HG03342 (cell line): ENCODE measurements at regions not wholly inside any gene's neighbourhood (a gene's known extent, or its start where the extent isn't known, plus 50 kb on each side); places are given as distances from the start of the nearest gene placed in this dataset.
"Not testable (repeated sequence)": the region's sequence is repeated elsewhere in the genome, so short reads cannot be mapped to it uniquely, and the experiment has no call there.

Experiments
- ATAC-seq: cut with Tn5 transposase; IDR thresholded peaks from one replicate; pipeline ENCODE4 v1.9.1; 2021; ENCODE audit warnings: mild to moderate bottlenecking, moderate library complexity; ENCODE audit not compliant: unreplicated experiment

DNA sequence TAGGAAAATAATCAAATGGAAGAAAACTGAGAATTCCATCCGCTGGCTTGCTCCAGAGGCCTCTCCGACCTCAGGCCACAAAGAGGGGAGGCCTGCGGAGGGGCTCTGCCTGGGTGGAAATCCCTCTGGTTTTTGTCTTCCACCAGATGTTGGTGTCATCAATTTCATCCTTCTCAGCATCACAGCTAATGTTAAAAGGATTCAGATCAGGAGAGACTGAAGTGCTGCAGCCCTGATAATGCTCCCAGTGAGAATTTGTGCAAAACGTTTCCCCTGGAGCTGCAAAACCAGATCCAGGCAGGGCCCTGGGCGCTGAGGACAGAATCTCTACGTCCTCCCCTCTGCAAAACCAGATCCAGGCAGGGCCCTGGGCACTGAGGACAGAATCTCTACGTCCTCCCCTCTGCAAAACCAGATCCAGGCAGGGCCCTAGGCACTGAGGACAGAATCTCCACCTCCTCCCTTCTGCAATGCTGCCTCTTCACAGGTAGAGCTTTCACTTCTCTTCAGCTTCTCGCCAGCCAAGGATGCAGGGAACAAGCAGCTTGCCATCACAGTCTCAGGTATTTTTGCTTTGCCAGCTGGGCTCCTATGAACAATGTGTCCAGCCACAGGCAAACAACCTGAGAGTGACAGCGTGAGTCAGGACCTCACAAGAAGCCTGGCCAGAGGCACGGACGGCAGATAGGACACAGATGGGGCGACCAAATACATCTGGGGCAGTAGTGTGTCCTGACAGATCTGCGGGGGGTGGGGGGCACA is 81.2 kb downstream of the TMEM18 start:
- no peak for ATAC-seq

DNA sequence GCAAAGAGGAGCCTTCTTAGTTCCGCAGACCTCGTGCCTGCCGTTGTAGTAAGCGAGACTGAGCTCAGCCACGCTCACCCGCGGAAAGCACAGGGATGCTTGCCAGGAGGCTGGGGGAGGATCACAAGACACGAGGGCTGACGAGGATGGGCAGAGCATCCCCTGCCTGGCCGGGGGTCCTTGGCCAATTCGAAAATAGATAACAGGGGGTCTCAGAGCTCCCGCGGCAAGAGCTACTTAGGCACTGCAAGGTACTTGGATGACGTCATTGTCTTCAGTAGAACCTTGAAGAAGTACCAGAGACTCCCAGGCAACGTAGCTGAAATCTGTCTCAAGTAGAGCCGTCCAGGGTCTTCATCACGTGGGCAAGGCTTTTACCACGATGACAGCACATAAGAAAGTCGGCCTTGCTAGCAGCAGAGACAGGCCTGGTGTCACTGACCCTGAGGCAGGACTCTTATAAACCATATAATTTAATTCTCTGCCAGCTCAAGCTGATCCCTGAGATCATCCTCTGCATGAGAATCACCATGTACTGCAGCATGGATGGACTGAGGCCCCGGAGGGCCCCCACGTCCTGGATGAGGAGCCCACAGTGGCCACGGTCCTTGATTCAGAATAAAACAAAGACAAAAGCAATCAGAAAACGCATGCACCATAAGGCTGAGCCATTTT is 81.9 kb downstream of the TMEM18 start:
- no peak for ATAC-seq

DNA sequence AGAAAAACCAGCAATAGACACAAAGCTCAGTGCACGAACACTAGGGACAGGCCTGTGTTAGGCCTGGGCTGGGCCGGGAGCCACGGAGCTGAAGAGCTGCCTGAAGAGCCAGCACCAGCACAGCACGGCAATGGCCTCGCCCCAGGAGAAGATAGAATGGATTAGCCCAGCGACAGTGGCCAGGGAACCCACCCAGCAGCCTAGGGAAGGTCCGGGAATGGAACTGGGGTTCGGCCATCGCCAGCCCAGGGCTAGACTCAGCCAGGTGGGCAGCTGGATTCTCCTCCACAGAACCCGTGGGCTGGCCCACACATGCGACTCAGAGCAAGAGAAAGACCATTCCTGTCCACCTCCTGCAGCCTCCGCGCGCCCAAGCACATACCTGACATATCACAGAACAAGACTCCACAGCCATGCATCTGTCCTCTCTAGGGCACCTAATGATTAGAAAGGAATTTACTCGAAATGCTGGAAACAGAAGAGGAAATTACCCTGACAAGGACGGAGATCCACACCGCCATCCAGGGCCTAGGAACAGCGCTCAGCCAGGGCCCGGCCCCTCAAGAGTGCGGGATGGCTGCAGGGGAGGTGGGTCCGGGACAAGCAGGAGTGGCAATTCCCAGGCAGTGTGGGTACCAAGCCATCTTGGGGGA is 82.8 kb downstream of the TMEM18 start:
- no peak for ATAC-seq

DNA sequence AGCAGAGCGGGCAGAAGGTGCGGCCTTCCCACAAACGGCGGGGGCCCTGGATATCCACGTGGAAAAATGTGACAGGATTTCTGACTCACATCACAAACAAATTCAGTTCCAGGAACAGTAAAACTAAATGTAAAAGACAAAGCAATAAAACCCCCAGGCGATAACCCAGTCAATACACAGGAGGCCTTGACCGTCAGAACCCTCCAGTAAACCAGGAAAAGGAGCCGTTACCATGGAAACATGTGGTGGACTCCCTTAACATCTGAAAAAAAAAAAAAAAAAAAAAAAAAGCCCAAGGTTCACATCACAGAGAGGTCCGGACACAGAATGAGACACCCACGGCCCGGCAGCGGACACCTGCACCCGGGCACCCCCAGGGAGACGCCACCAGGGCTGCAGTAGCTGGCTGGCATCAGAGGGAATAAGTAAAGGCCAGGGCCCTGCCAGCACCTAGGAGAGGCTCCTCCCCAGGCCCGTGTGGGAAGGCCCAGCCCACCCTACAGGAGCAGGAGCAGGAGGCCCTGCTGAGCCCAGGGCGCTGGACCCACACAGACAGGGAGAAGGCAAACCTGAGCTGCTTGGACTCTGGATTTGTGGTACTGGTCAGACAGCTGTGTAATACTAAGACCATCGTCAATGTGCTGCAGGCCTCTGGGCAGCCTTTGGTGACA is 83.7 kb downstream of the TMEM18 start:
- ATAC-seq: no peak

DNA sequence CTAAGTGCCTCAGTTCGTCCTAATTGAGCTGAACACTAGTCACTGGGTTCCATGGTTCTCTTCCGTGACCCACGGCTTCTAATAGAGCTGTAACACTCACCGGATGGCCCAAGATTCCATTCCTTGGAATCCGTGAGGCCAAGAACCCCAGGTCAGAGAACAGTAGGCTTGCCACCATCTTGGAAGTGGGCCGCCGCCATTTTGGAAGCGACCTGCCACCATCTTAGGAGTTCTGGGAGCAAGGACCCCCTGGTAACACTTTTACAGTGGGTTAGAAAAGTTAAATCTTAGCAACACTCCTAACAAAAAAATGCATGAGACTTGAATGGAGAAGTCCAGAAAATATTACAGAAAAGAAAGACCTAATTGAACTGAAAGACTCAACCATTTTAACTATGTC is 84.5 kb downstream of the TMEM18 start:
- ATAC-seq: no peak

DNA sequence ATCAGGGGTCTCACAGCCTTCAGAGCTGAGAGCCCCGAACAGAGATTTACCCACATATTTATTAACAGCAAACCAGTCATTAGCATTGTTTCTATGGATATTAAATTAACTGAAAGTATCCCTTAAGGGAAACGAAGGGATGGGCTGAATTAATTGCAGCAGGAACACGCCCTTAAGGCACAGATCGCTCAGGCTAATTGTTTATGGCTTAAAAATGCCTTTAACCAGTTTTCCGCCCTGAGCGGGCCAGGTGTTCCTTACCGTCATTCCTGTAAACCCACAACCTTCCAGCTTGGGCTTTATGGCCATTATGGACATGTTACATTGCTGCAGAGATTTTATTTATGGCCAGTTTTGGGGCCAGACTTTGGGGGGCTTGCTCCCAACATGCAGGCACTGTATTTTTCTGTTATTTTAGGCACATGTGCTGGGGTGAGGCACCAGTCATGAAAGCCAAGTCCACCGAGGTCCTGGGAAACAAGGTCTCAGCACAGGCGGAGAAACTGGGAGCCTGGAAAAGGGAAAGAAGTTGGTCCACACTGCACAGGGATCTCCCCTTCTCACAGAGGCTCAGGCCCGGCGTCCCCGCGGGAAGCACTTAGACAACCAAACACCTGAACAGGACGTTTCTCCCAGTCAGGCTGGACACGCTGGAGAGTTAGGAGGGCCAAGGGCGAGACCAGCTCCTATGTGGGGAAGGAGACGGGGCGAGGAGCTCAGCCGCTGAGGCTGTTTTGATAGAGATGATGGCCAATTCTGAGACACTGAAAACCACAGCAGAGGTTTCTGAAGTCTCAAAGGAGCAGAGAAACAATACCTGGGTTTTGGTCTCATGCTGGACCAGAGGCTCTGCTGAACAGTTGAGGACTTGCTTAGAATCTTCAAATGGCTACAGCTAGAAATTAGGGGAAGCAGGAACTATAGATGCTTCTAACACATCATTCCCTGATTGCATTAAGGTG is 86.7 kb downstream of the TMEM18 start:
- ATAC-seq: no peak

DNA sequence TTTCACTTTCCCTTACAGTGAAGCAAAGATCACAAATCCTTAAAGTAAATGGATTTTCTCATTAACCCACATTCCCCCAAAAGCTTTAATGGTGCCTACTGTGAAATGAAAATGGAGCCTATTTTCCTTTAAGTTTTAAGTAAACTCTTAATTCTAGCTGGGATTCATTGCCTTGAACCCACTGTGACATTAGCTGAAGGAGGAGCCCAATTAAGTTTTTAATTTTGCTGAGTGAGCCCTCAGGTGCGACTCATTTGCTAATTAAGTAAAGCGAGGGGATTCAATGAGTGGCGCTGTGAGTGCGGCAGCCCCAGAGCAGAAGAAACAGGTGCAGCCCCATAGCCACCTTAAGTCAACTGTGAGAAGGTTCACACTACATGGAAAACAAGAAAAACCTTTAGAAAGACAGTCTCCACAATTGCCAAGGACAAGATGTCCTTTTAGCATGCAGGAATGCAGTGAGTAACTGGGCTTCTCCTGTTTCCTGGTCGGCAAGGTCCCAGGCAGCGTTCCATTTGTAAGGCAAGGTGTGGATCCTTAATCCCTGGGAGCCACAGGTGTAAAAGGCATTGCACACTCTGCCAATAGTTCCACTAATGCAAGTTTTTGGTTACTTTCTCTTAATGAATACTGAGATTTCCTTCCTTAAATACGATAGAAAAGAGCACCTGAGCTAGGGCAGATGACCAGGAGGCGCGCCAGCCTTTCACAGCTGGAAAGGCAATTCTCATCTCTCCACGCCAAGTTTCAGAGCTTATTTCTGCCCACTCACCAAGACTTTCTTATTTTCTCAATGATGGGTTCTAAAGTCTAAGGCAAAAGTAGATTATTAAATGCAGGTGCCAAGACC is 87.7 kb downstream of the TMEM18 start:
- ATAC-seq: no peak

DNA sequence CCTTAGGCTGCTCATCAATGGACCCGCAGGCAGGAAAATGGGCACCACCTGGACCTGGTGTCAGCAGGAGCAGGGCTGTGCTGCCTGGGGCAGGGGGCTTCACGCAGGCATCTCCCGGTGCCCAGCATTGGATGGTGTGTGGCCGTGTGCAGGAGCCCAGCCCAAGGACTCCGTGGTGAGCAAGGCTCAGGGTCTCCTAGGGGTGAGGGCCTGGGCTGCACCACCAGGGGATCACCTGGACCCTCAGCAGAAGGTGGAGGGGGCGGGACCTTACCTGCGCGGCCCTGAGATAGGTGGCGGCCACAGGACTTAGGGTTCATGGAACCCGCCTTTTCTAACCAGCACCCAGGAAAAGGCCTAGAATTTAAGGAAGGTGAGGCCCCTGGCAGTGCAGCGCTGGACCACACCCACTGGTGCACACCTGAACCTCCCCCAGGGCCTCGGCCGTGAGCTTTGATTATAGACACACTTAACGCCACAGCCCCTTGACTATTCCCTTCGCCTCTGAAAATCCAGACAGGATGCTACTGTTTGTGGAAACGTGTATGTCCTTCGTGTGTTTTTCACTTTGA is 89.0 kb downstream of the TMEM18 start:
- ATAC-seq: no peak

DNA sequence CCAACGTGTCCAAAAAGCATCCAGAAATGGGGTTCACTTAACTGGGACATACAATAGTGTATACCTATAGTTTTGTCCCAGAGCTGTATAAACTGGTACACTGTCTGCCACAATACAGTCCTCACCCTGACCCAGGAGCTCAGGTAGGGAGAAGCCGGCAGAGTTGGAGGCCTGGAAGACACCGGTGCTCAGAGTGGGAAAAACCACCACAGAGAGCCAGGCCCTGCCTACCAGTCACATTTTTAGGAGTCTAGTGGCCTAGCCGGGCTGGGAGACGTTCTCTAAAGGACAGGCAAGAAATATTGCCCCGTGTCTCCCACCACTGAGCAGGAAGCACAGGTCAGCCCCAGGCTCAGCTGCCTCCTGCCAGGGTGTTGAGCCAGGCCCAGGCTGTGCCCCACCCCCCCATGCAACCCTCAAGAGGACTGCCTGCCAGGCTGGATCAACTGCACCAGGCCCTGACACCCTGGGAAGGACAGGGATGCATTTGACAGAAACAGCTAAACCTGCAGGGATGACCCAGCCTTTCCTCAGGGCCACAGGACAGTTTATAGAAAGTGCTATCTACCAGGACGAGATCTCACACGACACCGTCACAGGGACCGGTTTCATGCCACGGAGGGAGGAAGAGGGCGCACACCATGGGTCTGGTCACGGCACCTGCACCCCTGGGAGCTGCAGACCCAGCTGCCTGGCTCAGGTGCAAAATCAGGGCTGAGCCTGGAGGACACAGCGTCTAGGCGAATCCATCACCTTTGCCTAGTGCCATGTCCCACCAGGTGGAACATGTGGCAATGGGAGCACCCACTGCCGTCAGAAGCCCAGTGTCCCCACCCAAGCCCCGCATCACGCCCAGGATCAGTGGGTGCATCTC is 89.9 kb downstream of the TMEM18 start:
- ATAC-seq: no peak

DNA sequence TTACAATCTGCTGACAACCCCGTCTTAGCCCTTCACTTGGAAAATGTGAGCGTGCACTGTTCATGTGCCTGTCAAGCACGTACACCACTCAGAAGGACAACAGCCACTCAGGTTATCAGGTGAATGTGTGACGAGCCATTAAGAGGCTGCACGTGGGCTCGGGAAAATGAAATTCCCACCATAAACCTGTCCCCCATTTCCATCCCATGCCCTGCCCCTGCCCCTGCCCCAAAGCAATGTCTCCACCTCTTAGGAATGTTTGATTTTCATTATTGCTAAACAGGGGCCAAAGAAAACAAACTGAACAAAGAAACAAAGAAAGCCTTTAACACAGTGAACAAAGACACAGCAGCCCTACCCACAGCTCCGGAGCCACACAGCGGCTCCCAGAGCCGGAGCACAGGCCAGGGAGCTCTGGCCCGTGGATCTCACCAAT is 90.5 kb downstream of the TMEM18 start:
- ATAC-seq: no peak

DNA sequence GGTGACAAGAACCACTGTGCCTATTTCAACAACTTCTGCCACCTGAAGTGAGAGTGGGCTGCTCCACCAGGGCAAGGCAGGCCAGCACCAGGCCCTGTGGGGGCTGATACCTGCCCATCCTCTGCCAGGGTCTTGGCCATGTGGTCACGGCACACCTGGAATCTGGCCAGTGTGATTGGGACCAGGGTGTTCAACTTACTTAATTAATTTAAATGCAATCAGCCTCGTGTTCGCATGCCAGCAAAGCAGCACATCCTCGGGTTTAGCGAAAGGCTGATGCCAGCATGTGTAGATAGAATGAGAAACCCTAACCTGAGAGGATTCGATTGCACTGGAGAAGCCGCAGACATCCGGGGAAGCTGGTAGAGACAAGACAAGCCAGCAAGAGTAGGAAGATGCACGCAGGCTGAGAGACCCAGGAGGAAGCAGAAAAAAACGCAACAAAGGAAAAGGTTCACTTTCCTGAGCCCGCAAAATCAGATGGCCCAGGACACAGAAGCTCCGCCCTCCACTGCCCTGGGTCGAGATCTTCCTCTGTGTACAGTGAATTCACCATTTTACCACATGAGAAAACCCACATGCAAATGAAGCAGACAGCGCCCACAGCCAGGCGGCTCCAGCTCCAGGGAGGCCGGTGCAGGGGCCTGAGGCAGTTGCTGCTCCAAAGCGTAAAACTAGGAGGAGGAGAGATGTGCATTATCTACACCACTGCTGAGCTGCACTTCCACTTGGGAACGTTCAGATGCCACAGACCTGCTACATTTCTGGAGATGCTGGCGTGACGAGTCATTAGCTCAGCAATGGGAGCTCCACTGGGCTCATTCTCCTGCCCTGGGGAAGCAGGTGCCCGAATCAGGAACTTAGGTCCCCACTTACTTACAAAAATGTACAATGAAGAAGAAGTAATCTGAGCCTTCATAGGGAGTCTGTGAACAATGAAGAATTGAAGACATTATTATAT is 92.1 kb downstream of the TMEM18 start:
- ATAC-seq: peak; percentile 97

DNA sequence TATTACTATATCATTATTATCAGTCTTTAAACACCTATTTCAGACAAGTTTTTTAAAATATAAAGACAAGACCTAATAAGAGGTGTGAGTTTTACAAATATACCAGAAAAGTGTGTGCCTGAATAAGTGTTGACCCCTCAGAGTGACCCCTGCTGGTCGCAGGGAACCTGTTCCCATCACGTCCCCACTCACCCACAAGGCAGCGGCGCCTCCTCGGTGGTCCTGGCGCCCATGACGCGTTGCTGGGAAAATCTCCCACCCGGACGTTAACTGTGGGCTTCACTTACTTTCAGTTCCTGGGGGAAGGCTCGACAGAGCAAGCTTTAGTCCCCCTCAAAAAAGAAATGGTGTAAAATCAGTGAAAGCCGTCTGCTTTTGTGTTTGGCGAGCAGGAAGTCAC is 93.5 kb downstream of the TMEM18 start:
- ATAC-seq: no peak

DNA sequence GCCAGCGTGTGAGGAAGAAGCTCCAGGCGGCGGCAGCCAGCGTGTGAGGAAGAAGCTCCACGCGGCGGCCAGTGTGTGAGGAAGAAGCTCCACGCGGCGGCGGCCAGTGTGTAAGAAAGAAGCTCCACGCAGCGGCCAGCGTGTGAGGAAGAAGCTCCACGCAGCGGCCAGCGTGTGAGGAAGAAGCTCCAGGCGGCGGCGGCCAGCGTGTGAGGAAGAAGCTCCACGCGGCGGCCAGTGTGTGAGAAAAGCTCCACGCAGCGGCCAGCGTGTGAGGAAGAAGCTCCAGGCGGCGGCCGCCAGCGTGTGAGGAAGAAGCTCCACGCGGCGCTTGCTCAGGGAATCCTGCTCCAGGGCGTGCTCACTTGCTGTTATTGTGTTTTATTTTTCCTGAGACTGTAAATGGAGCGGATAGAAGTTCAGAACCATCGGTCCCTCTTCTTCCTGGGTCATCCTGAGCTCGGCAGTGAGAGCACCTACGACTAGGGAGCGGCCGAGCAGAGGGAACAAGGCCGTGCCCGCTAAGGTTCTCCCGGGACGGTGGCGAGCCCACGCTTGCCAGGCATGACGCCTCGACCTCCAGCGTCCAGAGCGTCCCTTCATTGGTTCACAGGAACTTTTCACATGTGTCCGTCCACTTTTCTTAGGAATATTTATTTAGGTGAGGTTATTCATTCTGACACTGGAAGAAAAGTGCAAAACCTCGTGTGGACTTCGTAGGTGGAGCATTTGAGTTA is 94.2 kb downstream of the TMEM18 start:
- no peak for ATAC-seq

DNA sequence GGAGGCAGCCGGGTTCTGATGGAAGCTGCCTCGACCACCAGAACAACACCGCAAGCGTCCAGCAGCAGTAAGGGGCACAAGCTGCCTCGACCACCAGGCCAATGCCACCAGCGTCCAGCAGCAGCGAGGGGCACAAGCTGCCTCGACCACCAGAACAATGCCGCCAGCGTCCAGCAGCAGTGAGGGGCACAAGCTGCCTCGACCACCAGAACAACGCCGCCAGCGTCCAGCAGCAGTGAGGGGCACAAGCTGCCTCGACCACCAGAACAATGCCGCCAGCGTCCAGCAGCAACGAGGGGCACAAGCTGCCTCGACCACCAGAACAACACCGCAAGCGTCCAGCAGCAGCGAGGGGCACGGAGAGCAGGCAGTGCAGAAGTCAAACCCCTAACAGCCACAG is 94.9 kb downstream of the TMEM18 start:
- not testable (repeated sequence) for ATAC-seq

DNA sequence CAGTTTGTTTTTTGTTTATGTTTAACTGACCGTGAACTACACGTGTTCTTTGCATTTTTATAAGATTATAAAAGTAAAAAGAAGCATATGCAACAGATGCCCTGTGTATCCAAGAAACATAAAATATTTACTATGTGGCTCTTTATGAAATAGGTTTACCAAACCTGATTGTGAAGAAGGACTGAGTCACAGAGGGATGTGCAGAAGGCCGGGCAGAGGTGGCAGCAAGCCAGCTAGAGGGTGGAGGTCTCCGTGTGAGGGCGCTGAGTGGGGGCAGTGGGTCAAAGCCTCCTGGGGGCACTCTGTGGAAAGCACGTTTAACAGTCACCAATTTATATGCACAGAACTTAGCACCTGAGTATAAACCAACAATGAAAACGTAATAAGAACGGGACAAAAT is 97.2 kb downstream of the TMEM18 start:
- ATAC-seq: no peak

DNA sequence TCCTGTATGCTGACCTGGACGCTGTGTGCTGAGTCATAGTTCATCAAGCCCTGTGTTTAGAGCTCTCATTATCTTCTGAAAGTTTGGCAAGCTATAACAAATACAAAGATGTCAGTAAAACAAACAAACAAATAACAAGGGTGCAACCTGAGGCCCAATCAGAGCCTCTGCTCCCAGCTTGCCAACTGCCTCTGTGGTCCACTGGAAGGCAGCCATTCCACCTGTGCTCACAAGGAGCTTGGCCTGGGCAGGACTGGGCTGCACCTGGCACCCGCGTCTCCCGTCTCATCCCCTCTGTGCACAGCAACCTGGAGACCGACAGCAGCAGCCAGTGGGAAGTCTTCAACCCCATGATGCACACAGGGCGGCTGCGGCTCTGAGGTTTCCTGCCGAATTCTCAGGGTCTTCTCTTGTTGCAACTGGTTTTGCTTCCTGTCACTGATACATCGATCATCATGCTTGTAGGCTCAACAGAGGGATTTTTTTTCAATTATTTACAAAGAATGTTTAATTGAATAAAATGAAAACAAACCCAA is 97.8 kb downstream of the TMEM18 start:
- no peak for ATAC-seq
